ENCODE measurements at regions not wholly inside any gene's neighbourhood (a gene's known extent, or its start where the extent isn't known, plus 50 kb on each side); places are given as distances from the start of the nearest gene placed in this dataset.
A peak's percentile ranks its signal among the peaks of the same experiment; 100 is the strongest.

DNA sequence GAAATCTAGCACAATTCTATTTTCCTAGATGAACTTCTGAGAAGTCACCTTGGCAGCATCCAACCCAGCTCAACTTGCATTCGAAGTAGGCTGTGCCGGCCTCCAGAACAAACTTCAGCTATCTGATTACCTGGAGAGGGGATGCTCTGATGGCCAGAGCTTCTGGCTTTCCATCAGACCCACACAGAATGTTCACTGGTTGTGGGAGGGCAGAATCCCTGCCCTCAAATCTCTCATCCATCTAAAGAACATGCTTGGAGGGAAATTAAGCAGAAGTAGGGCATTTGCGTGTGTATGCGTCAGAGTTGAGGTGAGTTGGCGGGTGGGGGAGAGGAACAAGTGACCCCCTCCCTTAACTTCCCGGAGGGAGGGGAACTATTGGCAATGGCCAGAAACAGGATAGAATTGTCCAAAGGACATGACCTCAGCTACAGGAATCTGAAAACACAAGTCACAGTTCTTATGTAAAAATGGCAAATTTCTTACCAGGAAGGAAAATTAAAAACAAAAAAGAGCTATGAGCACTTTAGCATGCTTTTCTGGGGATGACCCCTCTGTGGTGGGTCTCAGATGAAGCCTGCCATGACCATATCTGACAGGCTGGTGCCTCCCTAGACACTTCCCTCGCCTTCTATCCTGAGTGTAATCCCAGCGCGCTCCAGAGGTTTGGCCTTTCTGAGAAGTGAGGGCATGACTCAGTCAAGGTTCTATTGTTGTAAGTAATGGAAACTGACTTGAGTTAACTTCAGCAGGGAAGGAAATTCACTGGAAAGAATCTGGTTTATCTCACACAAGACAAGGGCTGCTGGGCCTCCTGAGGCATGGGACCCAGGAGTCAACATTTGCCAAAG lies 278.8 kb downstream of the RPS24 start:
- H3K4me1 ChIP-seq (ENCODE audit: control insufficient read depth, insufficient read depth, low read length) = peaks cover 14% of the 10 kb centered on the region
- H3K4me3 ChIP-seq (ENCODE audit: low read length) = no peak overlapping the region
- H3K27me3 ChIP-seq (replicated peaks; ENCODE audit: control insufficient read depth, insufficient read depth, low read length) = no peaks in the 10 kb centered on the region
- peak; percentile 25 for DNase-seq (ENCODE audit: low read depth)
- peaks cover 2% of the 10 kb centered on the region for H3K9me3 ChIP-seq (ENCODE audit: control insufficient read depth, low read length)
- H3K36me3 ChIP-seq (ENCODE audit: control insufficient read depth, insufficient read depth, low read length, severe bottlenecking) = no peaks in the 10 kb centered on the region
- H3K9ac ChIP-seq (ENCODE audit: low read length) = peak overlapping the region; percentile 23

GRCh38 chr10:78313048-78313381 lies 279.4 kb downstream of the RPS24 start:
- H3K9ac ChIP-seq (ENCODE audit: low read length) = no peak overlapping the region
- no peaks in the 10 kb centered on the region for H3K9me3 ChIP-seq (ENCODE audit: control insufficient read depth, low read length)
- H3K27me3 ChIP-seq (replicated peaks; ENCODE audit: control insufficient read depth, insufficient read depth, low read length) = no peaks in the 10 kb centered on the region
- no peak for DNase-seq (ENCODE audit: low read depth)
- no peak overlapping the region for H3K4me3 ChIP-seq (ENCODE audit: low read length)
- H3K36me3 ChIP-seq (ENCODE audit: control insufficient read depth, insufficient read depth, low read length, severe bottlenecking) = no peaks in the 10 kb centered on the region
- H3K4me1 ChIP-seq (ENCODE audit: control insufficient read depth, insufficient read depth, low read length) = peaks cover 14% of the 10 kb centered on the region

DNA sequence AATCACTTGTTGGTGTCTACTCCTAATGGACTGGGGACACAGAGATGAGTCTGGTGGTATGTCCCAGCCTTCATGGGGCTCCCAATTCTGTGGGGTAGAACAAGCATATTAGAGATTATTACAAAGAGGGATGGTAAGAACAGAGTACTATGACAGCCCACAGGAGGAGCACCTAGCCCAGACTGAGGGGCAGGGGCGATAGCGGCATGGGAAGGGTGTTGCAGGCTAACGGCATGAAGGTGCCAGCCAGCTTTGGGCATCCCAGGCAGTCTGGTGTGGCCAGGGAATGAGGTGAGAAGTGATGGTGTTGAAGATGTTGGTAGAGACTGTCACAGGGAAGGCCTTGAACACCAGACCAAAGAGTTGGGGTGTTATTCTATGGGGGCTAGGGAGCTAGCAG lies 280.0 kb downstream of the RPS24 start:
- Histone ChIP-seq H3K9ac (ENCODE audit: low read length) (no peak overlapping the region), H3K27me3 (replicated peaks; ENCODE audit: control insufficient read depth, insufficient read depth, low read length) (no peaks in the 10 kb centered on the region), H3K4me1 (ENCODE audit: control insufficient read depth, insufficient read depth, low read length) (peaks cover 14% of the 10 kb centered on the region), H3K9me3 (ENCODE audit: control insufficient read depth, low read length) (no peaks in the 10 kb centered on the region), H3K4me3 (ENCODE audit: low read length) (no peak overlapping the region), H3K36me3 (ENCODE audit: control insufficient read depth, insufficient read depth, low read length, severe bottlenecking) (no peaks in the 10 kb centered on the region)
- no peak for DNase-seq (ENCODE audit: low read depth)

DNA sequence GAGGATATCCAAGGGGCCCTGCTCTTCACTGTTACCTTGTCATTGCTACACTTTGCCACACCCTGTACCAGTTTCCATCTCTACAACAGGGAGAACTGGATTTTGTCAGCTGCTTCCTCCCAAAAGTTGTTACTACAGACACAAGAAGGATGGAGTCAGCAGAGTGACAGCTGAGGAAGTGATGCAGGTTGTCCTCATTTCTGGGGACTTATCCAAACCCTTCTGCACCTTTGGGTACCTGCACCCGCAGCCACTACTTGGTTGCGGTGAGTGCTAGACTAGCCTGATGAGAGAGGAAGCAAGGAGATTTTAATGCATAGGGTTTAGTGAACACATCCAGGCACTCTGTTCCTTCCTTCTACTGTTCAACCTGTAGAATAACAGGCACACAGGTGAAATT lies 281.0 kb downstream of the RPS24 start:
- Histone ChIP-seq H3K9me3 (ENCODE audit: control insufficient read depth, low read length) (no peaks in the 10 kb centered on the region), H3K27me3 (replicated peaks; ENCODE audit: control insufficient read depth, insufficient read depth, low read length) (no peaks in the 10 kb centered on the region), H3K36me3 (ENCODE audit: control insufficient read depth, insufficient read depth, low read length, severe bottlenecking) (no peaks in the 10 kb centered on the region), H3K4me3 (ENCODE audit: low read length) (no peak overlapping the region), H3K4me1 (ENCODE audit: control insufficient read depth, insufficient read depth, low read length) (peaks cover 14% of the 10 kb centered on the region), H3K9ac (ENCODE audit: low read length) (no peak overlapping the region)
- no peak for DNase-seq (ENCODE audit: low read depth)

DNA sequence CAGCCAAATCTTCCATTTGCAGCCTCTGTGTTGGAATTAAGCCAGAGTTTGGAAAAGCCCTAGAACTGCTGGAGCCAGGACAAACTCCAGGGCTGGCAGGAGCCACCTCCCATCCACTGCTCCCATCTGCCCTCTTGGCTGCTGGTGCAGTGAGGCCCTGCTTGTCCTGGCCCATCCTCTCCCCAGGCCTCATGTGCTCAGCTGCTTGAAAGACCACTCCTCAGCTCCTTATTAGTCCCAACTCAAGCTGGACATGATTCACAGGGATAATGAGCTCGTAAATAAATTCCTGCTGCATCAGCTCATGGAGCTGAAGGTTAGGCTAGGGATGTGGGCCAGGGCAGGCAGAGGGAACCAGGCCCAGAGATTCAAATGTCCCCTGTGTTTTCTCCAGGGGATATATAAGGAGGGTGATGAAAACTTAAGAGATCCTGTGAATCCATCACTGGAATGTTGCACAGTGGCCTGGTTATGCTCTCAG lies 282.8 kb downstream of the RPS24 start:
- Histone ChIP-seq H3K9ac (ENCODE audit: low read length) (peak overlapping the region; percentile 33), H3K4me1 (ENCODE audit: control insufficient read depth, insufficient read depth, low read length) (peaks cover 14% of the 10 kb centered on the region), H3K4me3 (ENCODE audit: low read length) (no peak overlapping the region), H3K36me3 (ENCODE audit: control insufficient read depth, insufficient read depth, low read length, severe bottlenecking) (no peaks in the 10 kb centered on the region), H3K9me3 (ENCODE audit: control insufficient read depth, low read length) (no peaks in the 10 kb centered on the region), H3K27me3 (replicated peaks; ENCODE audit: control insufficient read depth, insufficient read depth, low read length) (no peaks in the 10 kb centered on the region)
- DNase-seq (ENCODE audit: low read depth) = no peak

DNA sequence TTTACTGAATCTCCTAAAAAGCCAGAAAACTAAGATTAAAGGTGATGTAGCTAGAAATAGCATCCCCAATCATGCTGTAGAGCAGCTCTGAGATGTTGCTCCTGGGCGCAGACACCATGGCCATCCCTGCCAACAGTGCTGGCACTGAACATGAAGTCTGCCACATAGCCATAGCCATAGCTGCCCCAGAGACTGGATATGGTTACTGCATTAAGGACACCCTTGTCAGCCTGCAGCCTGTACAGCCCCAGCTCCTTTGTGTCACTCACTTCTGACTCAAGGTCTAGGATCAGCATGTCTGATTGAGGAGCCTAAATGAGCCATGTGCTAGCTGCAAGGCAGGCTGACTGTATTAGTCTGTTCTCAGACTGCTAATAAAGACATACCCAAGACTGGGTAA lies 284.6 kb downstream of the RPS24 start:
- no peak for DNase-seq (ENCODE audit: low read depth)
- H3K4me1 ChIP-seq (ENCODE audit: control insufficient read depth, insufficient read depth, low read length) = peaks cover 14% of the 10 kb centered on the region
- H3K36me3 ChIP-seq (ENCODE audit: control insufficient read depth, insufficient read depth, low read length, severe bottlenecking) = no peaks in the 10 kb centered on the region
- no peak overlapping the region for H3K9ac ChIP-seq (ENCODE audit: low read length)
- H3K4me3 ChIP-seq (ENCODE audit: low read length) = no peak overlapping the region
- no peaks in the 10 kb centered on the region for H3K9me3 ChIP-seq (ENCODE audit: control insufficient read depth, low read length)
- H3K27me3 ChIP-seq (replicated peaks; ENCODE audit: control insufficient read depth, insufficient read depth, low read length) = no peaks in the 10 kb centered on the region

GRCh38 chr10:78319371-78319770 lies 285.7 kb downstream of the RPS24 start:
- no peaks in the 10 kb centered on the region for H3K27me3 ChIP-seq (replicated peaks; ENCODE audit: control insufficient read depth, insufficient read depth, low read length)
- H3K9me3 ChIP-seq (ENCODE audit: control insufficient read depth, low read length) = no peaks in the 10 kb centered on the region
- H3K4me1 ChIP-seq (ENCODE audit: control insufficient read depth, insufficient read depth, low read length) = peaks cover 14% of the 10 kb centered on the region
- H3K9ac ChIP-seq (ENCODE audit: low read length) = no peak overlapping the region
- H3K36me3 ChIP-seq (ENCODE audit: control insufficient read depth, insufficient read depth, low read length, severe bottlenecking) = no peaks in the 10 kb centered on the region
- H3K4me3 ChIP-seq (ENCODE audit: low read length) = no peak overlapping the region
- no peak for DNase-seq (ENCODE audit: low read depth)

DNA sequence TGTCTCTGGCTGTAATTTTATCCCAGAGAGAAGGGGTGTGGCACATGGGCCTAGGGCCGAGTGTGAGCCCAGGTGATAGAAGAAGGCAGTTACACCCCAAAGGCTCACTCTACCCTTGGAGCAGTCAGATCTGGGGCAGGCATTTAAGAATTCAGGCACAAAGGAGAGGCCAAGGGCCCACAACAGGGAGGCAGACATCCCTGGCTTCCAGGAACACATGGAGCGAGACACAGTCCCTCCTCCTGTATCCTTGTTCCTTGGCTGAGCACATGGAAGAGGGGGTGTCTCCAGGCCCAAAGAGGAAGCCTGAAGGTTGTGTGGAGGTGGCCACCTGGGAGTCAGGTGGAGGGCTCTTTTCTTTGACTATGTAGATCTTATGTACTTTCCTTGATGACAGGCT lies 286.2 kb downstream of the RPS24 start:
- H3K4me1 ChIP-seq (ENCODE audit: control insufficient read depth, insufficient read depth, low read length) = peaks cover 14% of the 10 kb centered on the region
- H3K36me3 ChIP-seq (ENCODE audit: control insufficient read depth, insufficient read depth, low read length, severe bottlenecking) = no peaks in the 10 kb centered on the region
- H3K4me3 ChIP-seq (ENCODE audit: low read length) = no peak overlapping the region
- no peak overlapping the region for H3K9ac ChIP-seq (ENCODE audit: low read length)
- H3K27me3 ChIP-seq (replicated peaks; ENCODE audit: control insufficient read depth, insufficient read depth, low read length) = no peaks in the 10 kb centered on the region
- no peak for DNase-seq (ENCODE audit: low read depth)
- no peaks in the 10 kb centered on the region for H3K9me3 ChIP-seq (ENCODE audit: control insufficient read depth, low read length)

- Histone ChIP-seq H3K4me3 (ENCODE audit: low read length) (no peak overlapping the region), H3K27me3 (replicated peaks; ENCODE audit: control insufficient read depth, insufficient read depth, low read length) (no peaks in the 10 kb centered on the region), H3K4me1 (ENCODE audit: control insufficient read depth, insufficient read depth, low read length) (peaks cover 14% of the 10 kb centered on the region), H3K9me3 (ENCODE audit: control insufficient read depth, low read length) (no peaks in the 10 kb centered on the region), H3K36me3 (ENCODE audit: control insufficient read depth, insufficient read depth, low read length, severe bottlenecking) (no peaks in the 10 kb centered on the region), H3K9ac (ENCODE audit: low read length) (no peak overlapping the region)
- DNase-seq (ENCODE audit: low read depth) = no peak
Observed at GRCh38 chr10:78320506-78320905, 286.8 kb downstream of the RPS24 start.

GRCh38 chr10:78321000-78321399 lies 287.3 kb downstream of the RPS24 start:
- peaks cover 3% of the 10 kb centered on the region for H3K9me3 ChIP-seq (ENCODE audit: control insufficient read depth, low read length)
- H3K4me3 ChIP-seq (ENCODE audit: low read length) = no peak overlapping the region
- H3K4me1 ChIP-seq (ENCODE audit: control insufficient read depth, insufficient read depth, low read length) = peaks cover 12% of the 10 kb centered on the region
- H3K36me3 ChIP-seq (ENCODE audit: control insufficient read depth, insufficient read depth, low read length, severe bottlenecking) = no peaks in the 10 kb centered on the region
- DNase-seq (ENCODE audit: low read depth) = no peak
- no peaks in the 10 kb centered on the region for H3K27me3 ChIP-seq (replicated peaks; ENCODE audit: control insufficient read depth, insufficient read depth, low read length)
- no peak overlapping the region for H3K9ac ChIP-seq (ENCODE audit: low read length)

- Histone ChIP-seq H3K36me3 (ENCODE audit: control insufficient read depth, insufficient read depth, low read length, severe bottlenecking) (no peaks in the 10 kb centered on the region), H3K9ac (ENCODE audit: low read length) (no peak overlapping the region), H3K27me3 (replicated peaks; ENCODE audit: control insufficient read depth, insufficient read depth, low read length) (no peaks in the 10 kb centered on the region), H3K9me3 (ENCODE audit: control insufficient read depth, low read length) (peaks cover 8% of the 10 kb centered on the region), H3K4me3 (ENCODE audit: low read length) (no peak overlapping the region), H3K4me1 (ENCODE audit: control insufficient read depth, insufficient read depth, low read length) (peaks cover 7% of the 10 kb centered on the region)
- DNase-seq (ENCODE audit: low read depth) = no peak
Observed at GRCh38 chr10:78321500-78321899, 287.8 kb downstream of the RPS24 start.

GRCh38 chr10:78326372-78326771 lies 292.7 kb downstream of the RPS24 start:
- Histone ChIP-seq H3K4me1 (ENCODE audit: control insufficient read depth, insufficient read depth, low read length) (peaks cover 4% of the 10 kb centered on the region), H3K9me3 (ENCODE audit: control insufficient read depth, low read length) (peaks cover 14% of the 10 kb centered on the region), H3K27me3 (replicated peaks; ENCODE audit: control insufficient read depth, insufficient read depth, low read length) (no peaks in the 10 kb centered on the region), H3K4me3 (ENCODE audit: low read length) (no peak overlapping the region), H3K36me3 (ENCODE audit: control insufficient read depth, insufficient read depth, low read length, severe bottlenecking) (no peaks in the 10 kb centered on the region), H3K9ac (ENCODE audit: low read length) (no peak overlapping the region)
- DNase-seq (ENCODE audit: low read depth) = no peak
